ENCODE measurements at regions not wholly inside any gene's neighbourhood (a gene's known extent, or its start where the extent isn't known, plus 50 kb on each side); places are given as distances from the start of the nearest gene placed in this dataset.

GRCh38 chr5:96066386-96066719 is 104.7 kb upstream of the ELL2 start:
- Histone ChIP-seq H3K36me3 (no peaks in the 10 kb centered on the region), H3K27me3 (replicated peaks; ENCODE audit: insufficient read depth) (no peaks in the 10 kb centered on the region), H3K9me3 (no peaks in the 10 kb centered on the region), H3K4me3 (no peak overlapping the region), H3K4me1 (ENCODE audit: control insufficient read depth in 1 of 2, low read depth in 2 of 2) (peaks cover 8 to 28% of the 10 kb centered on the region in 2 donors), H3K27ac (no peak overlapping the region)
- DNase-seq (ENCODE audit: low spot score), result no peak
- ATAC-seq (ENCODE audit: insufficient number of reproducible peaks, low FRiP score, low read depth), result no peak
- TF ChIP-seq CTCF (IDR thresholded peaks at IDR 0.05), result no peak

- Histone ChIP-seq H3K27ac (no peak overlapping the region), H3K36me3 (no peaks in the 10 kb centered on the region), H3K4me1 (ENCODE audit: control insufficient read depth in 1 of 2, low read depth in 2 of 2) (peaks cover 8 to 28% of the 10 kb centered on the region in 2 donors), H3K4me3 (no peak overlapping the region), H3K9me3 (no peaks in the 10 kb centered on the region), H3K27me3 (replicated peaks; ENCODE audit: insufficient read depth) (no peaks in the 10 kb centered on the region)
- TF ChIP-seq CTCF (IDR thresholded peaks at IDR 0.05), result no peak
- DNase-seq (ENCODE audit: low spot score) (no peak), ATAC-seq (ENCODE audit: insufficient number of reproducible peaks, low FRiP score, low read depth) (no peak)
These were observed 104.2 kb upstream of the ELL2 start for GRCh38 chr5:96065685-96066385.

- Histone ChIP-seq H3K4me3 (no peak overlapping the region), H3K27me3 (replicated peaks; ENCODE audit: insufficient read depth) (no peaks in the 10 kb centered on the region), H3K9me3 (no peaks in the 10 kb centered on the region), H3K36me3 (no peaks in the 10 kb centered on the region), H3K4me1 (ENCODE audit: control insufficient read depth in 1 of 2, low read depth in 2 of 2) (peaks cover 8 to 28% of the 10 kb centered on the region in 2 donors), H3K27ac (no peak overlapping the region)
- TF ChIP-seq CTCF (IDR thresholded peaks at IDR 0.05), result no peak
- DNase-seq (ENCODE audit: low spot score) (no peak), ATAC-seq (ENCODE audit: insufficient number of reproducible peaks, low FRiP score, low read depth) (no peak)
These were observed 103.2 kb upstream of the ELL2 start for GRCh38 chr5:96064877-96065276.

GRCh38 chr5:96062836-96063235 is 101.2 kb upstream of the ELL2 start:
- H3K4me3 ChIP-seq, result no peak overlapping the region
- no peak for TF ChIP-seq CTCF (IDR thresholded peaks at IDR 0.05)
- peaks cover 3 to 28% of the 10 kb centered on the region in 2 donors for H3K4me1 ChIP-seq (ENCODE audit: control insufficient read depth in 1 of 2, low read depth in 2 of 2)
- H3K36me3 ChIP-seq, result no peaks in the 10 kb centered on the region
- no peaks in the 10 kb centered on the region for H3K27me3 ChIP-seq (replicated peaks; ENCODE audit: insufficient read depth)
- ATAC-seq (ENCODE audit: insufficient number of reproducible peaks, low FRiP score, low read depth), result no peak
- H3K9me3 ChIP-seq, result no peaks in the 10 kb centered on the region
- no peak overlapping the region for H3K27ac ChIP-seq
- no peak for DNase-seq (ENCODE audit: low spot score)

- Histone ChIP-seq H3K36me3 (no peaks in the 10 kb centered on the region), H3K4me3 (no peak overlapping the region), H3K9me3 (no peaks in the 10 kb centered on the region), H3K27ac (no peak overlapping the region), H3K4me1 (ENCODE audit: control insufficient read depth in 1 of 2, low read depth in 2 of 2) (peaks cover 13 to 21% of the 10 kb centered on the region in 2 donors), H3K27me3 (replicated peaks; ENCODE audit: insufficient read depth) (no peaks in the 10 kb centered on the region)
- no peak for TF ChIP-seq CTCF (IDR thresholded peaks at IDR 0.05)
- DNase-seq (ENCODE audit: low spot score) (no peak), ATAC-seq (ENCODE audit: insufficient number of reproducible peaks, low FRiP score, low read depth) (no peak)
These were observed 96.4 kb upstream of the ELL2 start for GRCh38 chr5:96058084-96058483.

All from thoracic aorta (tissue), 2 donors.